SK-N-SH (cell line): ENCODE measurements at regions not wholly inside any gene's neighbourhood (a gene's known extent, or its start where the extent isn't known, plus 50 kb on each side); places are given as distances from the start of the nearest gene placed in this dataset.

Source experiments
- CTCF ChIA-PET: fragments of 300-600, 350-600 bp; formaldehyde crosslinking; extraction: SDS; loops from one replicate; lab custom pipeline; 2021; lab: Yijun Ruan, JAX
- POLR2A ChIA-PET: fragments of 350-600 bp; sonication (Branson Sonifier 250); formaldehyde crosslinking; extraction: SDS; loops from one replicate; lab custom pipeline; 2020; ENCODE audit warnings: antibody characterized with exemption, inconsistent platforms; lab: Yijun Ruan, JAX
- DNase-seq: peaks from one replicate; pipeline ENCODE4 v3.0.0; 2012
- H2AFZ ChIP-seq: fragments of 200-600 bp; sonication (generic); 2 replicates; pipeline ENCODE4 v1.8.1; 2016; ENCODE audit warnings: antibody characterized with exemption, mild to moderate bottlenecking, low read depth
- H3F3A ChIP-seq: fragments of 200-600 bp; sonication (generic); replicated peaks from 2 replicates; pipeline ENCODE3; 2016; ENCODE audit warnings: antibody characterized with exemption, mild to moderate bottlenecking; ENCODE audit not compliant: insufficient read depth
- H3K27ac ChIP-seq, 2 experiments: fragments of 200-500 bp in 1 of 2; fragments of 200-600 bp in 1 of 2; sonication (Bioruptor generic) in 1 of 2; sonication (generic), shearing (Covaris generic) in 1 of 2; 2 replicates each; pipeline versions ENCODE4 v1.5.1 to v1.6.1; 2014 to 2016; ENCODE audit warnings: low read depth in 2 of 2, inconsistent platforms in 1 of 2, low read length in 1 of 2, mild to moderate bottlenecking in 1 of 2, mixed read lengths in 1 of 2
- H3K27me3 ChIP-seq: fragments of 200-600 bp; sonication (generic), shearing (Covaris generic); 2 replicates; pipeline ENCODE4 v1.6.1; 2016; ENCODE audit warnings: mixed run types; ENCODE audit not compliant: insufficient read depth
- H3K36me3 ChIP-seq, 2 experiments: fragments of 200-500 bp in 1 of 2; fragments of 200-600 bp in 1 of 2; sonication (Bioruptor generic) in 1 of 2; sonication (generic) in 1 of 2; replicated peaks in 1 of 2; 2 replicates each; pipeline versions ENCODE3 to v1.5.1; 2014 to 2016; ENCODE audit warnings: low read length in 1 of 2, mild to moderate bottlenecking in 1 of 2; ENCODE audit not compliant: insufficient read depth in 2 of 2, control insufficient read depth in 1 of 2
- H3K4me1 ChIP-seq, 2 experiments: fragments of 200-500 bp in 1 of 2; fragments of 200-600 bp in 1 of 2; sonication (Bioruptor generic) in 1 of 2; sonication (generic), shearing (Covaris generic) in 1 of 2; 2 replicates each; pipeline versions ENCODE4 v1.5.1 to v1.6.1; 2014 to 2016; ENCODE audit warnings: low read depth in 1 of 2, low read length in 1 of 2, mixed run types in 1 of 2; ENCODE audit not compliant: insufficient read depth in 2 of 2, control insufficient read depth in 1 of 2
- H3K4me2 ChIP-seq: fragments of 200-600 bp; sonication (generic), shearing (Covaris generic); 2 replicates; pipeline ENCODE4 v1.6.1; 2017; ENCODE audit warnings: mixed run types
- H3K4me3 ChIP-seq, 2 experiments: fragments of 200-500 bp in 1 of 2; fragments of 200-600 bp in 1 of 2; sonication (Bioruptor generic) in 1 of 2; sonication (generic), shearing (Covaris generic) in 1 of 2; 2 replicates each; pipeline versions ENCODE4 v1.5.1 to v1.8.1; 2014 to 2016; ENCODE audit warnings: low read depth in 2 of 2, inconsistent platforms in 1 of 2, low read length in 1 of 2, mild to moderate bottlenecking in 1 of 2, mixed read lengths in 1 of 2, moderate library complexity in 1 of 2
- H3K79me2 ChIP-seq: fragments of 200-600 bp; sonication (generic); 2 replicates; pipeline ENCODE4 v1.8.1; 2017; ENCODE audit warnings: mild to moderate bottlenecking; ENCODE audit not compliant: insufficient read depth
- H3K9ac ChIP-seq: fragments of 200-600 bp; sonication (generic); 2 replicates; pipeline ENCODE4 v1.6.1; 2017; ENCODE audit warnings: mixed run types
- H3K9me2 ChIP-seq: fragments of 200-600 bp; sonication (generic); 2 replicates; pipeline ENCODE4 v1.6.1; 2017; ENCODE audit warnings: mixed run types
- H3K9me3 ChIP-seq: fragments of 200-600 bp; sonication (generic); 2 replicates; pipeline ENCODE4 v1.6.1; 2017; ENCODE audit warnings: mixed run types, mild to moderate bottlenecking, moderate library complexity
- H4K20me1 ChIP-seq: fragments of 200-600 bp; sonication (generic); 2 replicates; pipeline ENCODE4 v1.6.1; 2017; ENCODE audit warnings: mild to moderate bottlenecking, mixed run types; ENCODE audit not compliant: insufficient read depth
- CTCF ChIP-seq: fragments of 200-600 bp; sonication (generic); IDR thresholded peaks from 2 replicates; pipeline ENCODE4 v1.6.1; 2017; ENCODE audit warnings: antibody characterized with exemption, mild to moderate bottlenecking, moderate library complexity
- ELF1 ChIP-seq: IDR thresholded peaks from 2 replicates; pipeline ENCODE4 v1.4.0; 2012
- EZH2phosphoT487 ChIP-seq: fragments of 200-600 bp; sonication (generic); IDR thresholded peaks from 2 replicates; pipeline ENCODE4 v1.6.1; 2017; ENCODE audit warnings: low read depth, mixed run types, mild to moderate bottlenecking, antibody characterized with exemption, moderate library complexity, borderline replicate concordance
- GABPA ChIP-seq: IDR thresholded peaks from 2 replicates; pipeline ENCODE4 v1.4.0; 2012; ENCODE audit warnings: low read depth, mild to moderate bottlenecking
- JUND ChIP-seq: IDR thresholded peaks from 2 replicates; pipeline ENCODE4 v1.4.0; 2012
- MAX ChIP-seq: IDR thresholded peaks from 2 replicates; pipeline ENCODE4 v1.4.0; 2012; ENCODE audit warnings: low read depth
- MEF2A ChIP-seq: IDR thresholded peaks from 2 replicates; pipeline ENCODE4 v1.4.0; 2012; ENCODE audit warnings: low read depth, borderline replicate concordance
- MXI1 ChIP-seq: IDR thresholded peaks from 2 replicates; pipeline ENCODE4 v1.6.1; 2012; ENCODE audit warnings: mild to moderate bottlenecking, low read depth, low read length, improper control_type of control experiment
- NRF1 ChIP-seq: IDR thresholded peaks from 2 replicates; pipeline ENCODE4 v1.6.1; 2012; ENCODE audit warnings: low read depth, mild to moderate bottlenecking, low read length
- POLR2AphosphoS5 ChIP-seq: IDR thresholded peaks from 2 replicates; pipeline ENCODE4 v1.6.1; 2012; ENCODE audit warnings: low read depth, low read length
- RCOR1 ChIP-seq: fragments of 150-350 bp; IDR thresholded peaks from 2 replicates; pipeline ENCODE4 v1.6.1; 2017; ENCODE audit warnings: antibody characterized with exemption, low read length
- RXRA ChIP-seq: IDR thresholded peaks from 2 replicates; pipeline ENCODE4 v1.4.0; 2012; ENCODE audit warnings: low read depth, mild to moderate bottlenecking, borderline replicate concordance
- TAF1 ChIP-seq: IDR thresholded peaks from 2 replicates; pipeline ENCODE4 v1.6.1; 2012; ENCODE audit warnings: low read depth, mild to moderate bottlenecking, low read length, moderate library complexity, borderline replicate concordance
- TEAD4 ChIP-seq: IDR thresholded peaks from 2 replicates; pipeline ENCODE4 v1.4.0; 2012; ENCODE audit warnings: mild to moderate bottlenecking, borderline replicate concordance; ENCODE audit not compliant: insufficient read depth
- USF1 ChIP-seq: IDR thresholded peaks from 2 replicates; pipeline ENCODE4 v1.4.0; 2012; ENCODE audit warnings: low read depth, borderline replicate concordance
- WGBS: methylation state at CpG from one replicate; pipeline ENCODE4 v1.1.6; 2017; ENCODE audit warnings: low lambda C conversion rate; 5-methylcytosine and 5-hydroxymethylcytosine counted together
- TF ChIP-seq, protein P1 (sequence below): IDR thresholded peaks from 2 replicates; pipeline ENCODE4 v1.6.1; 2012; ENCODE audit warnings: mild to moderate bottlenecking, low read depth, low read length, moderate library complexity
- TF ChIP-seq, protein P2 (sequence below): fragments of 150-350 bp; IDR thresholded peaks from 2 replicates; pipeline ENCODE4 v1.6.1; 2016; ENCODE audit warnings: mild to moderate bottlenecking, low read depth, low read length

GRCh38 chr9:104386013-104386412, 118.0 kb upstream of the OR13F1 start:
- Histone ChIP-seq H3K9me3 (no peaks in the 10 kb centered on the region), H3K4me3 (no peak overlapping the region), H3K9me2 (no peaks in the 10 kb centered on the region), H3F3A (peaks cover 5% of the 10 kb centered on the region), H3K9ac (no peak overlapping the region), H3K27ac (no peak overlapping the region), H3K4me2 (peak overlapping the region; percentile 45), H2AFZ (no peak overlapping the region), H3K27me3 (no peaks in the 10 kb centered on the region), H4K20me1 (no peaks in the 10 kb centered on the region), H3K36me3 (no peaks in the 10 kb centered on the region), H3K79me2 (no peaks in the 10 kb centered on the region), H3K4me1 (no peaks in the 10 kb centered on the region; a peak in 1 of 4 replicates)
- ChIA-PET CTCF (interaction anchor here (0.6 to 2.0 kb wide), 21 partner anchors 9 to 1587 kb away, joined by 3 to 17 read pairs (median 3); no protein-coding TSS in a partner anchor), POLR2A (no interaction called here)
- DNase-seq, result no peak
- TF ChIP-seq MEF2A, result no peak
- TF ChIP-seq USF1, result no peak
- TF ChIP-seq NRF1, result no peak
- TF ChIP-seq, protein P1, sequence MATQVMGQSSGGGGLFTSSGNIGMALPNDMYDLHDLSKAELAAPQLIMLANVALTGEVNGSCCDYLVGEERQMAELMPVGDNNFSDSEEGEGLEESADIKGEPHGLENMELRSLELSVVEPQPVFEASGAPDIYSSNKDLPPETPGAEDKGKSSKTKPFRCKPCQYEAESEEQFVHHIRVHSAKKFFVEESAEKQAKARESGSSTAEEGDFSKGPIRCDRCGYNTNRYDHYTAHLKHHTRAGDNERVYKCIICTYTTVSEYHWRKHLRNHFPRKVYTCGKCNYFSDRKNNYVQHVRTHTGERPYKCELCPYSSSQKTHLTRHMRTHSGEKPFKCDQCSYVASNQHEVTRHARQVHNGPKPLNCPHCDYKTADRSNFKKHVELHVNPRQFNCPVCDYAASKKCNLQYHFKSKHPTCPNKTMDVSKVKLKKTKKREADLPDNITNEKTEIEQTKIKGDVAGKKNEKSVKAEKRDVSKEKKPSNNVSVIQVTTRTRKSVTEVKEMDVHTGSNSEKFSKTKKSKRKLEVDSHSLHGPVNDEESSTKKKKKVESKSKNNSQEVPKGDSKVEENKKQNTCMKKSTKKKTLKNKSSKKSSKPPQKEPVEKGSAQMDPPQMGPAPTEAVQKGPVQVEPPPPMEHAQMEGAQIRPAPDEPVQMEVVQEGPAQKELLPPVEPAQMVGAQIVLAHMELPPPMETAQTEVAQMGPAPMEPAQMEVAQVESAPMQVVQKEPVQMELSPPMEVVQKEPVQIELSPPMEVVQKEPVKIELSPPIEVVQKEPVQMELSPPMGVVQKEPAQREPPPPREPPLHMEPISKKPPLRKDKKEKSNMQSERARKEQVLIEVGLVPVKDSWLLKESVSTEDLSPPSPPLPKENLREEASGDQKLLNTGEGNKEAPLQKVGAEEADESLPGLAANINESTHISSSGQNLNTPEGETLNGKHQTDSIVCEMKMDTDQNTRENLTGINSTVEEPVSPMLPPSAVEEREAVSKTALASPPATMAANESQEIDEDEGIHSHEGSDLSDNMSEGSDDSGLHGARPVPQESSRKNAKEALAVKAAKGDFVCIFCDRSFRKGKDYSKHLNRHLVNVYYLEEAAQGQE, result no peak
- no peak for TF ChIP-seq MAX
- TF ChIP-seq CTCF, result no peak
- no peak for TF ChIP-seq TEAD4
- TF ChIP-seq POLR2AphosphoS5, result no peak
- TF ChIP-seq, protein P2, sequence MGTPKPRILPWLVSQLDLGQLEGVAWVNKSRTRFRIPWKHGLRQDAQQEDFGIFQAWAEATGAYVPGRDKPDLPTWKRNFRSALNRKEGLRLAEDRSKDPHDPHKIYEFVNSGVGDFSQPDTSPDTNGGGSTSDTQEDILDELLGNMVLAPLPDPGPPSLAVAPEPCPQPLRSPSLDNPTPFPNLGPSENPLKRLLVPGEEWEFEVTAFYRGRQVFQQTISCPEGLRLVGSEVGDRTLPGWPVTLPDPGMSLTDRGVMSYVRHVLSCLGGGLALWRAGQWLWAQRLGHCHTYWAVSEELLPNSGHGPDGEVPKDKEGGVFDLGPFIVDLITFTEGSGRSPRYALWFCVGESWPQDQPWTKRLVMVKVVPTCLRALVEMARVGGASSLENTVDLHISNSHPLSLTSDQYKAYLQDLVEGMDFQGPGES, result no peak
- TF ChIP-seq ELF1, result no peak
- TF ChIP-seq EZH2phosphoT487, result no peak
- no peak for TF ChIP-seq GABPA
- no peak for TF ChIP-seq RCOR1
- no peak for TF ChIP-seq MXI1
- TF ChIP-seq JUND, result no peak
- no peak for TF ChIP-seq RXRA
- TF ChIP-seq TAF1, result no peak
- 8% methylated on average over 2 of the region's 2 CpGs for WGBS
